Neural progenitor cell (in vitro differentiated cells): ENCODE measurements at regions not wholly inside any gene's neighbourhood (a gene's known extent, or its start where the extent isn't known, plus 50 kb on each side); places are given as distances from the start of the nearest gene placed in this dataset.

Experiments
- CTCF ChIP-seq: fragments of 200-600 bp; sonication (generic); IDR thresholded peaks from 2 replicates; pipeline ENCODE4 v1.5.1; 2017; ENCODE audit warnings: antibody characterized with exemption, mild to moderate bottlenecking
- EZH2phosphoT487 ChIP-seq: fragments of 200-600 bp; sonication (generic); IDR thresholded peaks from 2 replicates; pipeline ENCODE4 v1.6.1; 2017; ENCODE audit warnings: antibody characterized with exemption

GRCh38 chr2:222034058-222034457 is 264.7 kb downstream of the PAX3 start:
- TF ChIP-seq CTCF (no peak), EZH2phosphoT487 (no peak)
